ENCODE measurements at regions not wholly inside any gene's neighbourhood (a gene's known extent, or its start where the extent isn't known, plus 50 kb on each side); places are given as distances from the start of the nearest gene placed in this dataset.
"Not testable (repeated sequence)": the region's sequence is repeated elsewhere in the genome, so short reads cannot be mapped to it uniquely, and the experiment has no call there.

DNA sequence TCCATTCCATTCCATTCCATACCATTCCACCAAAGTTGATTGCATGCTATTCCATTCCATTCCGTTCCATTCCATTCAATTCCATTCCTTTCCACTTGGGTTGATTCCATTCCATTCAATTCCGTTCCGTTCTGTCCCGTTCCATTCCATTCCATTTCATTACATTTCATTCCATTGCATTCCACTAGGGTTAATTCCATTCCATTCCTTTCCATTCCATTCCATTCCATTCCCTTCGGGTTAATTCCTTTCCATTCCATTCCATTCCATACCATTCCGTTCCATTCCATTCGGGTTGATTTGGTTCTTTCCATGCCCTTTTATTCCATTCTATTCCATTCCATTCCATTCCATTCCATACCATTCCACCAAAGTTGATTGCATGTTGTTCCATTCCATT, 131.9 kb downstream of the CWH43 start:
- in situ Hi-C loops (cut with HindIII; ENCODE audit: low pct_ligation_motif_present, low pct_unique_long_range_greater_than_20kb, low sequenced_read_pairs): not testable (repeated sequence)
- DNase-seq: peak; percentile 0

GRCh38 chr4:49118379-49119212, 132.5 kb downstream of the CWH43 start:
- peak; percentile 3 for DNase-seq

GRCh38 chr4:49119345-49119744, 133.3 kb downstream of the CWH43 start:
- in situ Hi-C loops (cut with HindIII; ENCODE audit: low pct_ligation_motif_present, low pct_unique_long_range_greater_than_20kb, low sequenced_read_pairs): not testable (repeated sequence)
- DNase-seq: peak; percentile 0

More at GRCh38 chr4:49118379-49119212, 132.5 kb downstream of the CWH43 start:
- in situ Hi-C loops (cut with HindIII; ENCODE audit: low pct_ligation_motif_present, low pct_unique_long_range_greater_than_20kb, low sequenced_read_pairs): not testable (repeated sequence)

DNA sequence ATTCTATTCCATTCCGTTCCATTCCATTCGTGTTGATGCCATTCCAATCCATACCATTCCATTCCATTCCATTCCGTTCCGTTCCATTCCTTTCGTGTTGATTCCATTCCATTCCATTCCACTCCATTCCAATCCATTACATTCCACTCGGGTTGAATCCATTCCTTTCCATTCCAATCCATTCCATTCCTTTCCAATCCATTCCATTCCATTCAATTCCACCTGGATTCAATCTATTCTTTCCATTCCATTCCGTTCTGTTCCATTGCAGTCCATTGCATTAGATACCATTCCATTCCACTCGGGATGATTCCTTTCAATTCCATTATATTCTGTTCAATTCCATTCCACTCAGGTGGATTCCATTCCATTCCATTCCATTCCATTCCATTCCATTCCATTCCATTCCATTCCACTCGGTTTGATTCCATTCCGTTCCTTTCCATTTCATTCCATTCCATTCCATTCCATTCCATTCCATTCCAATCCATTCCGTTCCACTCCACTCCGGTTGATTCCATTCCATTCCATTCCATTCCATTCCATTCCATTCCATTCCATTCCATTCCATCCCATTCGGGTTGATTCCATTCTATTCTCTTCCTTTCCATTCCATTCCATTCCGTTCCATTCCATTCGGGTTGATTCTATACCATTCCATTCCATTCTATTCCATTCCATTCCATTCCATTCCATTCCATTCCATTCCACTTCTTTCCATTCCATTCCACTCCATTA, 134.1 kb downstream of the CWH43 start:
- in situ Hi-C loops (cut with HindIII; ENCODE audit: low pct_ligation_motif_present, low pct_unique_long_range_greater_than_20kb, low sequenced_read_pairs): not testable (repeated sequence)
- peak; percentile 10 for DNase-seq

DNA sequence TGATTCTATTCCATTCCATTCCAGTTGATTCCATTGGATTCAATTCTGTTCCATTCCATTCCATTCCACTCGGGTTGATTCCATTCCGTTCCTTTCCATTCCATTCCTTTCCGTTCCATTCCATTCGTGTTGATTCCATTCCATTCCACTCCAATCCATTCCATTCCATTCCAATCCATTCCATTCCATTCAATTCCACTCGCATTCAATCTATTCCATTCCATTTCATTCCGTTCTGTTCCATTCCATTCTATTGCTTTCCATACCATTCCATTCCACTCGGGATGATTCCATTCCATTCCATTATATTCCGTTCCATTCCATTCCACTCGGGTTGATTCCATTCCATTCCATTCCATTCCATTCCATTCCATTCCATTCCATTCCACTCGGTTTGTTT, 134.7 kb downstream of the CWH43 start:
- in situ Hi-C loops (cut with HindIII; ENCODE audit: low pct_ligation_motif_present, low pct_unique_long_range_greater_than_20kb, low sequenced_read_pairs): not testable (repeated sequence)
- peak; percentile 62 for DNase-seq

GRCh38 chr4:49126443-49126842, 140.4 kb downstream of the CWH43 start:
- DNase-seq; in situ Hi-C loops (cut with HindIII; ENCODE audit: low pct_ligation_motif_present, low pct_unique_long_range_greater_than_20kb, low sequenced_read_pairs): not testable (repeated sequence)

DNA sequence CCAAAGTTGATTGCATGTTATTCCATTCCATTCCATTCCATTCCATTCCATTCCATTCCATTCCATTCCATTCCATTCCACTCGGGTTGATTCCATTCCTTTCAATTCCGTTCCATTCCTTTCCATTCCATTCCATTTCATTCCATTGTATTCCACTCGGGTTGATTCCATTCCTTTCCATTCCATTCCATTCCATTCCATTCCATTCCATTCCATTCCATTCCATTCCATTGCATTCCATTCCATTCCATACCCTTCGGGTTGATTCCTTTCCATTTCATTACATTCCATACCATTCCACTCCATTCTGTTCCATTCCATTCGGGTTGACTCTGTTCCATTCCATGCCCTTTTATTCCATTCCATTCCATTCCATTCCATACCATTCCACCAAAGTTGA, 140.8 kb downstream of the CWH43 start:
- DNase-seq; in situ Hi-C loops (cut with HindIII; ENCODE audit: low pct_ligation_motif_present, low pct_unique_long_range_greater_than_20kb, low sequenced_read_pairs): not testable (repeated sequence)

DNA sequence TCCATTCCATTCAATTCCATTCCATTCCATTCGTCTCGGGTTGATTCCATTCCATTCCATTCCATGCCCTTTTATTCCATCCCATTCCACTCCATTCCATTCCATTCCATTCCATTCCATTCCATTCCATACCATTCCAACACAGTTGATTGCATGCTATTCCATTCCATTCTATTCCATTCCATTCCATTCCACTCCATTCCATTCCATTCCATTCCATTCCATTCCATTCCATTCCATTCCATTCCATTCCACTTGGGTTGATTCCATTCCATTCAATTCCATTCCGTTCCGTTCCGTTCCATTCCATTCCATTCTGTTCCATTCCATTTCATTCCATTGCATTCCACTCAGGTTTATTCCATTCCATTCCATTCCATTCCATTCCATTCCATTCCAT, 143.3 kb downstream of the CWH43 start:
- DNase-seq; in situ Hi-C loops (cut with HindIII; ENCODE audit: low pct_ligation_motif_present, low pct_unique_long_range_greater_than_20kb, low sequenced_read_pairs): not testable (repeated sequence)

GRCh38 chr4:49129870-49130269, 143.8 kb downstream of the CWH43 start:
- in situ Hi-C loops (cut with HindIII; ENCODE audit: low pct_ligation_motif_present, low pct_unique_long_range_greater_than_20kb, low sequenced_read_pairs); DNase-seq: not testable (repeated sequence)

DNA sequence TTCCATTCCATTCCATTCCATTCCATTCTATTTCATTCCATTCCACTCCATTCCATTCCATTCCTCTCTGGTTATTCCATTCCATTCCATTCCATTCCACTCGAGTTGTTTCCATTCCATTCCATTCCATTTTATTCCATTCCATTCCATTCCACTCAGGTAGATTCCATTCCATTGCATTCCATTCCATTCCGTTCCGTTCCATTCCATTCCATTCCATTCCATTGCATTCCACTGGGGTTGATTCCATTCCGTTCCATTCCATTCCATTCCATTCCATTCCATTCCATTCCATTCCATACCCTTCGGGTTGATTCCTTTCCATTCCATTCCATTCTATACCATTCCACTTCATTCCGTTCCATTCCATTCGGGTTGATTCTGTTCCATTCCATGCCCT, 144.6 kb downstream of the CWH43 start:
- not testable (repeated sequence) for DNase-seq

DNA sequence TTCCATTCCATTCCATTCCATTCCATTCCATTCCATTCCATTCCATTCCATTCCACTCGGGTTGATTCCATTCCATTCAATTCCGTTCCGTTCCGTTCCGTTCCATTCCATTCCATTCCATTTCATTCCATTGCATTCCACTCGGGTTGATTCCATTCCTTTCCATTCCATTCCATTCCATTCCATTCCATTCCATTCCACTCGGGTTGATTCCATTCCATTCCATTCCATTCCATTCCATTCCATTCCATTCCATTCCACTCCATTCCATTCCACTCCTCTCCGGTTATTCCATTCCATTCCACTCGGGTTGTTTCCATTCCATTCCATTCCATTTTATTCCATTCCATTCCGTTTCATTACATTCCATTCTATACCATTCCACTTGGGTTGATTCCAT, 151.0 kb downstream of the CWH43 start:
- in situ Hi-C loops (cut with HindIII; ENCODE audit: low pct_ligation_motif_present, low pct_unique_long_range_greater_than_20kb, low sequenced_read_pairs); DNase-seq: not testable (repeated sequence)

More for the DNA sequence above, 144.6 kb downstream of the CWH43 start:
- in situ Hi-C loops (cut with HindIII; ENCODE audit: low pct_ligation_motif_present, low pct_unique_long_range_greater_than_20kb, low sequenced_read_pairs): not testable (repeated sequence)

DNA sequence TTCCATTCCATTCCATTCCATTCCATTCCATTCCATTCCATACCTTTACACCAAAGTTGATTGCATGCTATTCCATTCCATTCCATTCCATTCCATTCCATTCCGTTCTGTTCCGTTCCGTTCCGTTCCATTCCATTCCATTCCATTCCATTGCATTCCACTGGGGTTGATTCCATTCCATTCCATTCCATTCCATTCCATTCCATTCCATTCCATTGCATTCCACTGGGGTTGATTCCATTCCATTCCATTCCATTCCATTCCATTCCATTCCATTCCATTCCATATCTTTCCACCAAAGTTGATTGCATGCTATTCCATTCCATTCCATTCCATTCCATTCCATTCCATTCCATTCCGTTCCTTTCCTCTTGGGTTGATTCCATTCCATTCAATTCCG, 151.9 kb downstream of the CWH43 start:
- DNase-seq; in situ Hi-C loops (cut with HindIII; ENCODE audit: low pct_ligation_motif_present, low pct_unique_long_range_greater_than_20kb, low sequenced_read_pairs): not testable (repeated sequence)

GRCh38 chr4:49138818-49139217, 152.7 kb downstream of the CWH43 start:
- in situ Hi-C loops (cut with HindIII; ENCODE audit: low pct_ligation_motif_present, low pct_unique_long_range_greater_than_20kb, low sequenced_read_pairs); DNase-seq: not testable (repeated sequence)

DNA sequence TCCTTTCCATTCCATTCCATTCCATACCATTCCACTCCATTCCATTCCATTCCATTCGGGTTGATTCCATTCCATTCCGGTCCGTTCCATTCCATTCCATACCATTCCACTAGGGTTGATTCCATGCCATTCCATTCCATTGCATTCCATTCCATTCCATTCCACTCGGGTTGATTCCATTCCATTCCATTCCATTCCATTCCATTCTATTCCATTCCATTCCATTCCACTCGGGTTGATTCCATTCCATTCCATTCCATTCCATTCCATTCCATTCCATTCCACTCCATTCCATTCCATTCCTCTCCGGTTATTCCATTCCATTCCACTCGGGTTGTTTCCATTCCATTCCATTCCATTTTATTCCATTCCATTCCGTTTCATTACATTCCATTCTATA, 153.4 kb downstream of the CWH43 start:
- in situ Hi-C loops (cut with HindIII; ENCODE audit: low pct_ligation_motif_present, low pct_unique_long_range_greater_than_20kb, low sequenced_read_pairs): not testable (repeated sequence)

DNA sequence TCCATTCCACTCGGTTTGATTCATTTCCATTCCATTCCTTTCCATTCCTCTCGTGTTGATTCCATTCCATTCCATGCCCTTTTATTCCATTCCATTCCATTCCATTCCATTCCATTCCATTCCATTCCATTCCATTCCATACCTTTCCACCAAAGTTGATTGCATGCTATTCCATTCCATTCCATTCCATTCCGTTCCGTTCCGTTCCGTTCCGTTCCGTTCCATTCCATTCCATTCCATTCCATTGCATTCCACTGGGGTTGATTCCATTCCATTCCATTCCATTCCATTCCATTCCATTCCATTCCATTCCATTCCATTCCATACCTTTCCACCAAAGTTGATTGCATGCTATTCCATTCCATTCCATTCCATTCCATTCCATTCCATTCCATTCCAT, 154.3 kb downstream of the CWH43 start:
- in situ Hi-C loops (cut with HindIII; ENCODE audit: low pct_ligation_motif_present, low pct_unique_long_range_greater_than_20kb, low sequenced_read_pairs); DNase-seq: not testable (repeated sequence)

More for the DNA sequence above, 153.4 kb downstream of the CWH43 start:
- DNase-seq: not testable (repeated sequence)

DNA sequence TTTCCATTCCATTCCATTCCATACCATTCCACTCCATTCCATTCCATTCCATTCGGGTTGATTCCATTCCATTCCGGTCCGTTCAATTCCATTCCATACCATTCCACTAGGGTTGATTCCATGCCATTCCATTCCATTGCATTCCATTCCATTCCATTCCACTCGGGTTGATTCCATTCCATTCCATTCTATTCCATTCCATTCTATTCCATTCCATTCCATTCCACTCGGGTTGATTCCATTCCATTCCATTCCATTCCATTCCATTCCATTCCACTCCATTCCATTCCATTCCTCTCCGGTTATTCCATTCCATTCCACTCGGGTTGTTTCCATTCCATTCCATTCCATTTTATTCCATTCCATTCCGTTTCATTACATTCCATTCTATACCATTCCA, 155.9 kb downstream of the CWH43 start:
- DNase-seq; in situ Hi-C loops (cut with HindIII; ENCODE audit: low pct_ligation_motif_present, low pct_unique_long_range_greater_than_20kb, low sequenced_read_pairs): not testable (repeated sequence)

DNA sequence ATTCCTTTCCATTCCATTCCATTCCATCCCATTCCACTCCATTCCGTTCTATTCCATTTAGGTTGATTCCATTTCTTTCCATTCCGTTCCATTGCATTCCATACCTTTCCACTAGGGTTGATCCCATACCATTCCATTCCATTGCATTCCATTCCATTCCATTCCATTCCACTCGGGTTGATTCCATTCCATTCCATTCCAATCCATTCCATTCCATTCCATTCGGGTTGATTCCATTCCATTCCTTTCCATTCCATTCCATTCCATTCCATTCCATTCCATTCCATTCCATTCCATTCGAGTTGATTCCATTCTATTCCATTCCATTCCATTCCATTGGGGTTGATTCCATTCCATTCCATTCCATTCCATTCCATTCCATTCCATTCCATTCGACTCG, 161.1 kb downstream of the CWH43 start:
- in situ Hi-C loops (cut with HindIII; ENCODE audit: low pct_ligation_motif_present, low pct_unique_long_range_greater_than_20kb, low sequenced_read_pairs); DNase-seq: not testable (repeated sequence)

GRCh38 chr4:49147596-49147995, 161.5 kb downstream of the CWH43 start:
- DNase-seq; in situ Hi-C loops (cut with HindIII; ENCODE audit: low pct_ligation_motif_present, low pct_unique_long_range_greater_than_20kb, low sequenced_read_pairs): not testable (repeated sequence)

All from ACHN (cell line).